Liver (tissue), 7 donors: ENCODE measurements at regions not wholly inside any gene's neighbourhood (a gene's known extent, or its start where the extent isn't known, plus 50 kb on each side); places are given as distances from the start of the nearest gene placed in this dataset.
"Not testable (repeated sequence)": the region's sequence is repeated elsewhere in the genome, so short reads cannot be mapped to it uniquely, and the experiment has no call there.

Experiments
- DNase-seq: peaks from one replicate; pipeline ENCODE4 v3.0.0-alpha.2; 2017; ENCODE audit warnings: low spot score
- H3K27ac ChIP-seq, 2 donors: one replicate each; pipeline ENCODE4 v1.7.0; 2013; ENCODE audit warnings: inconsistent platforms in 2 of 2, low read length in 2 of 2, control low read depth in 1 of 2, low read depth in 1 of 2, mild to moderate bottlenecking in 1 of 2
- H3K27me3 ChIP-seq, 4 donors: one replicate each; pipeline versions ENCODE4 v1.6.1 to v1.7.0; 2013; ENCODE audit warnings: low read length in 3 of 4, inconsistent platforms in 1 of 4, mild to moderate bottlenecking in 1 of 4, moderate library complexity in 1 of 4; ENCODE audit not compliant: control insufficient read depth in 4 of 4, insufficient read depth in 4 of 4
- H3K36me3 ChIP-seq, 4 donors: one replicate each; pipeline versions ENCODE4 v1.6.1 to v1.7.0; 2013; ENCODE audit warnings: low read length in 3 of 4, mild to moderate bottlenecking in 3 of 4, low read depth in 1 of 4, moderate library complexity in 1 of 4; ENCODE audit not compliant: control insufficient read depth in 4 of 4, insufficient read depth in 3 of 4
- H3K4me1 ChIP-seq, 4 donors: one replicate each; pipeline versions ENCODE4 v1.6.1 to v1.7.0; 2013; ENCODE audit warnings: low read length in 3 of 4, mild to moderate bottlenecking in 3 of 4, moderate library complexity in 1 of 4; ENCODE audit not compliant: control insufficient read depth in 4 of 4, insufficient read depth in 4 of 4
- H3K4me3 ChIP-seq, 3 donors: one replicate each; pipeline versions ENCODE4 v1.6.1 to v1.7.0; 2013; ENCODE audit warnings: low read length in 3 of 3, control low read depth in 1 of 3, low read depth in 1 of 3, mild to moderate bottlenecking in 1 of 3
- H3K9ac ChIP-seq, 2 donors: one replicate each; pipeline ENCODE4 v1.7.0; 2013; ENCODE audit warnings: low read length in 2 of 2, mild to moderate bottlenecking in 2 of 2, moderate library complexity in 2 of 2, control low read depth in 1 of 2, low read depth in 1 of 2
- H3K9me3 ChIP-seq, 4 donors: one replicate each; pipeline versions ENCODE4 v1.6.1 to v1.7.0; 2013; ENCODE audit warnings: low read length in 3 of 4; ENCODE audit not compliant: control insufficient read depth in 4 of 4
- ATF3 ChIP-seq: IDR thresholded peaks from 2 replicates; pipeline ENCODE4 v1.6.1; 2016; ENCODE audit warnings: antibody characterized with exemption
- FOXA1 ChIP-seq: IDR thresholded peaks from 2 replicates; pipeline ENCODE4 v1.6.1; 2016; ENCODE audit warnings: antibody characterized with exemption
- FOXA2 ChIP-seq: IDR thresholded peaks from 2 replicates; pipeline ENCODE4 v1.6.1; 2016; ENCODE audit warnings: antibody characterized with exemption
- GABPA ChIP-seq, 2 donors: IDR thresholded peaks in 1 of 2; conservative IDR thresholded peaks in 1 of 2; 2 replicates each; pipeline ENCODE4 v1.6.1; 2016; ENCODE audit warnings: antibody characterized with exemption in 2 of 2, mild to moderate bottlenecking in 1 of 2, moderate library complexity in 1 of 2
- HNF4A ChIP-seq, 2 donors: conservative IDR thresholded peaks; 2 replicates each; pipeline ENCODE4 v1.6.1; 2016; ENCODE audit warnings: antibody characterized with exemption in 2 of 2, mild to moderate bottlenecking in 2 of 2
- JUND ChIP-seq, 2 donors: IDR thresholded peaks; 2 replicates each; pipeline ENCODE4 v1.6.1; 2016; ENCODE audit warnings: antibody characterized with exemption in 2 of 2
- NR2F2 ChIP-seq: IDR thresholded peaks from 2 replicates; pipeline ENCODE4 v1.6.1; 2016; ENCODE audit warnings: antibody characterized with exemption
- RXRA ChIP-seq, 2 donors: IDR thresholded peaks; 2 replicates each; pipeline ENCODE4 v1.6.1; 2017 to 2018; ENCODE audit warnings: antibody characterized with exemption in 2 of 2, mild to moderate bottlenecking in 1 of 2
- SP1 ChIP-seq: IDR thresholded peaks from 2 replicates; pipeline ENCODE4 v1.6.1; 2018; ENCODE audit warnings: antibody characterized with exemption, mild to moderate bottlenecking
- TAF1 ChIP-seq: conservative IDR thresholded peaks from 2 replicates; pipeline ENCODE4 v1.6.1; 2016; ENCODE audit warnings: antibody characterized with exemption, mild to moderate bottlenecking
- ZBTB33 ChIP-seq: IDR thresholded peaks from 2 replicates; pipeline ENCODE4 v1.6.1; 2016; ENCODE audit warnings: antibody characterized with exemption
- WGBS: extraction: QIAGEN DNeasy Blood & Tissue Kit; methylation state at CpG from one replicate; pipeline ENCODE4 v1.1.7; 2013; 5-methylcytosine and 5-hydroxymethylcytosine counted together
- donor health status: healthy.
- donor health status: healthy.
- donor health status: healthy.
- donor health status: healthy.

DNA sequence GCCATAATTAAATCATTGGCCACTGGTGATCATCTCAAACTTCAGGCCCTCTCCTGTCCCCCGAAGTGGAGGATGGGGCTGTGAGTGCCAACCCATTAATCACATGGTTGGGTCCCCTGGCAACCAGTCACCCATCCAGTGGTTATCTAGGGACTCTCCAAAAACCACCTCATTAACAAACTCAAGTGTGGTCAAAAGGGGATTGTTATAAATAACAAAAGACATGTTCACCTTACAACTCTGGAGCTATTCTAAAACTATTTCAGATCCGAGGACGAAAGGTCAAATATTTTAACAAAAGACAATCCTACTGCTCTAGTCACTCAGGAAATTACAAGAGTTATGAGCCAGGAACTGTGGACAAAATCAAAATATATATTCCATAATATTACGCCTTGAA lies 60.0 kb upstream of the PRNP start (continued):
- TF ChIP-seq ZBTB33 (no peak), FOXA2 (no peak), HNF4A (conservative IDR thresholded peaks at IDR 0.05) (no peak), NR2F2 (no peak), FOXA1 (no peak), JUND (IDR thresholded peaks at IDR 0.05) (no peak), RXRA (IDR thresholded peaks at IDR 0.05) (no peak), SP1 (no peak), TAF1 (no peak)

DNA sequence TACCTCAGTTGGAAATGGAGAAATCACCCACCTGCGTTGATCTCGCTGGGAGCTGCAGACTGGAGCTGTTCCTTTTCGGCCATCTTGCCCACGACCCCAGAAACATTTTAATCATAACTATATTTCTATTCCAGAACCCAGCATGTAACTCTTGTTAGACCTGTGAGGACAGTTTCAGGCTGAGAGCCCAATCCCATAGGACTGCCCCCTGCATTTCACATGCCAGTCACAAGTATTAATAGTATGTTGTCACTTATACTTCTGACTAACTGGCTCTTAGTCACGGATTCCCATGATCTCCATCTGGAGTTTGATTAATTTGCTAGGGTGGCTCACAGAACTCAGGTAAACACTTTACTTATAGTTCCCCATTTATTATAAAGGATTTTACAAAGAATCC lies 60.6 kb upstream of the PRNP start:
- H3K9ac ChIP-seq: no peak overlapping the region
- no peak overlapping the region for H3K4me3 ChIP-seq
- TF ChIP-seq FOXA1 (no peak), ATF3 (no peak), TAF1 (no peak), GABPA (IDR thresholded peaks at IDR 0.05 in 1 of 2, conservative IDR thresholded peaks at IDR 0.05 in 1 of 2) (no peak)
- peaks cover 0 to 2% (median 0%) of the 10 kb centered on the region in 4 donors for H3K27me3 ChIP-seq
- H3K4me1 ChIP-seq: no peaks in the 10 kb centered on the region
- DNase-seq: no peak
- H3K9me3 ChIP-seq: peaks cover 0 to 6% (median 0%) of the 10 kb centered on the region in 4 donors
- no peak overlapping the region for H3K27ac ChIP-seq
- WGBS: 82% methylated on average over 5 of the region's 5 CpGs
- no peaks in the 10 kb centered on the region for H3K36me3 ChIP-seq

GRCh38 chr20:4624675-4625336 lies 61.5 kb upstream of the PRNP start:
- not testable (repeated sequence) for H3K36me3 ChIP-seq, DNase-seq

GRCh38 chr20:4619144-4619543 lies 67.1 kb upstream of the PRNP start:
- H3K9me3 ChIP-seq, H3K4me1 ChIP-seq, H3K27me3 ChIP-seq, DNase-seq, H3K9ac ChIP-seq, H3K36me3 ChIP-seq, H3K27ac ChIP-seq, H3K4me3 ChIP-seq: not testable (repeated sequence)
- WGBS: 92% methylated on average over 4 of the region's 4 CpGs

More at GRCh38 chr20:4624675-4625336, 61.5 kb upstream of the PRNP start:
- not testable (repeated sequence) for H3K9ac ChIP-seq, H3K27ac ChIP-seq, H3K9me3 ChIP-seq, H3K4me3 ChIP-seq, H3K4me1 ChIP-seq, H3K27me3 ChIP-seq
- 72% methylated on average over 11 of the region's 11 CpGs for WGBS
